K562 (cell line): ENCODE measurements at regions not wholly inside any gene's neighbourhood (a gene's known extent, or its start where the extent isn't known, plus 50 kb on each side); places are given as distances from the start of the nearest gene placed in this dataset.

Experiments used
- ATAC-seq: fragments of 200-7000 bp; cut with Tn5 transposase; 3 replicates; pipeline ENCODE4 v1.9.1; 2020; ENCODE audit warnings: moderate library complexity
- BruUV-seq: library from RNA; stranded (reverse); fragments of 400-500 nt; replicated peaks from 2 replicates; lab custom pipeline; 2021; lab: Mats Ljungman, UMichigan
- CTCF ChIA-PET: fragments of 300-600 bp; formaldehyde crosslinking; extraction: SDS; loops from one replicate; lab custom pipeline; 2021; ENCODE audit warnings: low intra/inter-chr PET ratio; lab: Yijun Ruan, JAX
- POLR2A ChIA-PET: fragments of 300-600, 350-650 bp; sonication (Branson Sonifier 250); formaldehyde crosslinking; extraction: SDS; loops from one replicate; lab custom pipeline; 2021; ENCODE audit warnings: antibody characterized with exemption, inconsistent platforms; lab: Yijun Ruan, JAX
- DNase-seq, 4 experiments: peaks; one replicate each; pipeline versions ENCODE4 v3.0.0 to v3.0.0-alpha.2; 2011 to 2018; ENCODE audit warnings: low spot score in 3 of 4, mixed read lengths in 3 of 4; ENCODE audit errors: extremely low read depth in 1 of 4
- FAIRE-seq: peaks from 2 replicates; lab custom pipeline; 2011; peaks lifted over from hg19 to GRCh38; lab: Jason Lieb, UNC
- H2AFZ ChIP-seq: 2 replicates; pipeline ENCODE4 v1.6.0; 2011; ENCODE audit warnings: low read depth, low read length, control low read depth, inconsistent platforms
- H3K27ac ChIP-seq: fragments of 200-600 bp; 3 replicates; pipeline ENCODE4 v1.8.0; 2011; ENCODE audit warnings: low read depth, mild to moderate bottlenecking, control low read depth, inconsistent platforms, low read length, moderate library complexity, mixed read lengths; ENCODE audit errors: extremely low read depth
- H3K27me3 ChIP-seq, 2 experiments: fragments of 300-600 bp in 1 of 2; 2 replicates in 1 of 2; 3 replicates in 1 of 2; pipeline versions ENCODE4 v1.6.0 to v1.8.0; 2011; ENCODE audit warnings: inconsistent platforms in 2 of 2, low read length in 2 of 2, mild to moderate bottlenecking in 1 of 2, mixed read lengths in 1 of 2, moderate library complexity in 1 of 2; ENCODE audit not compliant: control insufficient read depth in 2 of 2, insufficient read depth in 2 of 2
- H3K36me3 ChIP-seq: fragments of 300-600 bp; 3 replicates; pipeline ENCODE4 v1.8.0; 2011; ENCODE audit warnings: mild to moderate bottlenecking, low read length, inconsistent platforms; ENCODE audit not compliant: control insufficient read depth, insufficient read depth
- H3K4me1 ChIP-seq, 2 experiments: fragments of 200-600 bp in 1 of 2; replicated peaks in 1 of 2; 2 replicates in 1 of 2; 3 replicates in 1 of 2; pipeline versions ENCODE4 v1.5.1 to v1.8.0; 2011; ENCODE audit warnings: inconsistent platforms in 2 of 2, low read length in 2 of 2, mild to moderate bottlenecking in 1 of 2, mixed read lengths in 1 of 2, moderate library complexity in 1 of 2; ENCODE audit not compliant: control insufficient read depth in 2 of 2, insufficient read depth in 2 of 2
- H3K4me2 ChIP-seq: 2 replicates; pipeline ENCODE4 v1.6.1; 2011; ENCODE audit warnings: low read length, control low read depth, inconsistent platforms, mixed read lengths; ENCODE audit not compliant: insufficient read depth
- H3K4me3 ChIP-seq: fragments of 200-600 bp; sonication (generic), shearing (Covaris generic); 2 replicates; pipeline ENCODE4 v1.5.1; 2016; ENCODE audit warnings: control low read depth, inconsistent platforms
- H3K79me2 ChIP-seq: fragments of 200-600 bp; 3 replicates; pipeline ENCODE4 v1.8.0; 2011; ENCODE audit warnings: low read length, inconsistent platforms; ENCODE audit not compliant: control insufficient read depth, insufficient read depth
- H3K9ac ChIP-seq, 2 experiments: 2 replicates each; pipeline versions ENCODE4 v1.6.0 to v1.6.1; 2011; ENCODE audit warnings: low read depth in 2 of 2, low read length in 2 of 2, control low read depth in 1 of 2, inconsistent platforms in 1 of 2, mild to moderate bottlenecking in 1 of 2, mixed read lengths in 1 of 2; ENCODE audit not compliant: insufficient read depth in 1 of 2
- H3K9me1 ChIP-seq: one replicate; pipeline ENCODE4 v1.6.0; 2011; ENCODE audit warnings: inconsistent platforms, mild to moderate bottlenecking, low read length, moderate library complexity; ENCODE audit not compliant: control insufficient read depth, insufficient read depth
- H3K9me3 ChIP-seq: replicated peaks from 2 replicates; pipeline ENCODE4 v1.5.1; 2011; ENCODE audit warnings: low read depth, low read length, inconsistent platforms; ENCODE audit not compliant: control insufficient read depth, insufficient read depth
- H4K20me1 ChIP-seq: replicated peaks from 2 replicates; pipeline ENCODE4 v1.6.1; 2011; ENCODE audit warnings: low read length, inconsistent platforms, mixed read lengths; ENCODE audit not compliant: control insufficient read depth, insufficient read depth
- BMI1 ChIP-seq: fragments of 150-350 bp; IDR thresholded peaks from 2 replicates; pipeline ENCODE4 v1.6.1; 2014; ENCODE audit warnings: low read length
- BRD4 ChIP-seq: fragments of 200-600 bp; sonication (generic); IDR thresholded peaks from 2 replicates; pipeline ENCODE4 v1.6.1; 2017; ENCODE audit warnings: inconsistent platforms
- CBFA2T3 ChIP-seq: fragments of 450-650 bp; IDR thresholded peaks from 2 replicates; pipeline ENCODE4 v1.6.1; 2017
- ELF1 ChIP-seq: fragments of 200-800 bp; sonication (Bioruptor generic); IDR thresholded peaks from 2 replicates; pipeline ENCODE4 v1.6.1; 2016; ENCODE audit warnings: missing genetic modification characterization, missing compliant biosample characterization
- EP300 ChIP-seq: IDR thresholded peaks from 2 replicates; pipeline ENCODE4 v1.6.1; 2012; ENCODE audit warnings: low read length, improper control_type of control experiment
- GABPA ChIP-seq: fragments of 200-800 bp; sonication (Bioruptor generic); conservative IDR thresholded peaks from 2 replicates; pipeline ENCODE4 v1.6.1; 2016; ENCODE audit warnings: low read depth, missing genetic modification characterization, missing compliant biosample characterization
- LEF1 ChIP-seq: fragments of 450-650 bp; IDR thresholded peaks from 2 replicates; pipeline ENCODE4 v1.6.1; 2016; ENCODE audit warnings: mild to moderate bottlenecking
- MEIS2 ChIP-seq: fragments of 450-650 bp; IDR thresholded peaks from 2 replicates; pipeline ENCODE4 v1.6.1; 2014; ENCODE audit warnings: mild to moderate bottlenecking; ENCODE audit not compliant: partially characterized antibody
- OTX1 ChIP-seq: fragments of 450-650 bp; formaldehyde crosslinking; IDR thresholded peaks from 2 replicates; pipeline ENCODE4 v1.4.0; 2022; ENCODE audit warnings: mild to moderate bottlenecking
- PBX2 ChIP-seq, 2 experiments: IDR thresholded peaks in 1 of 2; conservative IDR thresholded peaks in 1 of 2; 2 replicates each; pipeline ENCODE4 v1.6.1; 2016; ENCODE audit warnings: low read depth in 2 of 2, mild to moderate bottlenecking in 1 of 2, missing compliant biosample characterization in 1 of 2, missing genetic modification characterization in 1 of 2, moderate library complexity in 1 of 2
- RBBP5 ChIP-seq: fragments of 200-600 bp; sonication (generic); IDR thresholded peaks from 2 replicates; pipeline ENCODE4 v1.6.1; 2012; ENCODE audit warnings: borderline replicate concordance, mild to moderate bottlenecking, low read length, control low read depth, inconsistent platforms; ENCODE audit not compliant: insufficient read depth, poor library complexity, severe bottlenecking
- RBM17 ChIP-seq: fragments of 200-400 bp; formaldehyde crosslinking; IDR thresholded peaks from 2 replicates; pipeline ENCODE4 v1.6.1; 2017; ENCODE audit warnings: low read depth, mild to moderate bottlenecking, low read length, borderline replicate concordance
- SMAD3 ChIP-seq: fragments of 450-650 bp; formaldehyde crosslinking; conservative IDR thresholded peaks from 2 replicates; pipeline ENCODE4 v1.4.0; 2020; ENCODE audit warnings: mild to moderate bottlenecking
- SOX6 ChIP-seq: fragments of 450-650 bp; IDR thresholded peaks from 2 replicates; pipeline ENCODE4 v1.6.1; 2014; ENCODE audit warnings: mild to moderate bottlenecking
- SRF ChIP-seq, 2 experiments: fragments of 250-450, 450-650 bp in 1 of 2; sonication (Bioruptor Pico) in 1 of 2; sonication (generic) in 1 of 2; formaldehyde crosslinking; IDR thresholded peaks; 2 replicates each; pipeline versions ENCODE4 v1.5.0 to v1.5.1; 2020 to 2022; ENCODE audit warnings: mild to moderate bottlenecking in 1 of 2, missing genetic modification reagents in 1 of 2
- TAF1 ChIP-seq: IDR thresholded peaks from 2 replicates; pipeline ENCODE4 v1.6.1; 2011; ENCODE audit warnings: mild to moderate bottlenecking, low read length, moderate library complexity; ENCODE audit not compliant: insufficient read depth, control insufficient read depth, severe bottlenecking; ENCODE audit errors: extremely low read depth
- ZNF174 ChIP-seq: fragments of 250-450 bp; sonication (Bioruptor Pico); IDR thresholded peaks from 2 replicates; pipeline ENCODE4 v1.4.0; 2020; ENCODE audit warnings: mild to moderate bottlenecking
- ZNF239 ChIP-seq: fragments of 250-450 bp; sonication (Bioruptor Pico); IDR thresholded peaks from 2 replicates; pipeline ENCODE4 v1.4.0; 2020; ENCODE audit warnings: mild to moderate bottlenecking
- ZNF445 ChIP-seq: fragments of 250-450 bp; sonication (Bioruptor Pico); IDR thresholded peaks from 2 replicates; pipeline ENCODE4 v1.4.0; 2020; ENCODE audit warnings: low read depth, mild to moderate bottlenecking, moderate library complexity
- WGBS: fragments of 100-300 bp; shearing (Covaris generic); methylation state at CpG from one replicate; pipeline ENCODE4 v1.1.6; 2016; ENCODE audit warnings: low coverage, mixed read lengths; ENCODE audit not compliant: insufficient coverage; ENCODE audit errors: missing lambda C conversion rate; 5-methylcytosine and 5-hydroxymethylcytosine counted together
- in situ Hi-C: fragments of 300-500 bp; cut with MboI; formaldehyde crosslinking; loops from 4 replicates; pipeline ENCODE4 v1.15.0; 2018; ENCODE audit warnings: inconsistent platforms, mixed read lengths
- intact Hi-C: fragments of 100-400 bp; cut with micrococcal nuclease; formaldehyde crosslinking; loops from 2 replicates; pipeline ENCODE4 v1.14.2; 2022
- TF ChIP-seq, protein P1 (sequence below): fragments of 450-650 bp; IDR thresholded peaks from 2 replicates; pipeline ENCODE4 v1.6.1; 2016; ENCODE audit warnings: antibody characterized with exemption

GRCh38 chr19:46911456-46911855 is 50.7 kb downstream of the ARHGAP35 start (continued):
- TF ChIP-seq MEIS2 (no peak), TAF1 (no peak), GABPA (no peak), SOX6 (no peak), BMI1 (no peak), SRF (CRISPR knock-in tag; IDR thresholded peaks at IDR 0.05) (no peak), RBM17 (no peak)
- TF ChIP-seq, protein P1, sequence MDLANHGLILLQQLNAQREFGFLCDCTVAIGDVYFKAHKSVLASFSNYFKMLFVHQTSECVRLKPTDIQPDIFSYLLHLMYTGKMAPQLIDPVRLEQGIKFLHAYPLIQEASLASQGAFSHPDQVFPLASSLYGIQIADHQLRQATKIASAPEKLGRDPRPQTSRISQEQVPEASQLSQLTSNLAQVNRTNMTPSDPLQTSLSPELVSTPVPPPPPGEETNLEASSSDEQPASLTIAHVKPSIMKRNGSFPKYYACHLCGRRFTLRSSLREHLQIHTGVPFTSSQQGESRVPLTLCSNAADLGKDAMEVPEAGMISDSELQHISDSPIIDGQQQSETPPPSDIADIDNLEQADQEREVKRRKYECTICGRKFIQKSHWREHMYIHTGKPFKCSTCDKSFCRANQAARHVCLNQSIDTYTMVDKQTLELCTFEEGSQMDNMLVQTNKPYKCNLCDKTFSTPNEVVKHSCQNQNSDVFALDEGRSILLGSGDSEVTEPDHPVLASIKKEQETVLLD: no peak

GRCh38 chr19:46913198-46913851 is 52.5 kb downstream of the ARHGAP35 start:
- peak overlapping the region; percentile 52 for H3K27ac ChIP-seq
- DNase-seq (no peak), ATAC-seq (peak; percentile 70), FAIRE-seq (peak; percentile 62)
- in situ Hi-C loops: no loop called here
- intact Hi-C loops: no loop called here
- no peak overlapping the region for H2AFZ ChIP-seq
- H3K9me3 ChIP-seq: no peaks in the 10 kb centered on the region
- H3K79me2 ChIP-seq: peaks cover 74% of the 10 kb centered on the region
- ChIA-PET CTCF (no interaction called here), POLR2A (interaction anchor here (0.5 to 1.7 kb wide), 8 partner anchors 10 to 374 kb away, joined by 3 to 4 read pairs (median 3); no protein-coding TSS in a partner anchor)
- H3K36me3 ChIP-seq: peaks cover under 1% of the 10 kb centered on the region; the same call in 2 of the 3 replicates
- no peaks in the 10 kb centered on the region; the same call in 1 of the 2 replicates for H4K20me1 ChIP-seq
- peak overlapping the region in 1 of 2 experiments; percentile 36; a peak in 2 of 4 replicates for H3K9ac ChIP-seq
- no peak overlapping the region for H3K4me3 ChIP-seq
- 18% methylated on average over 6 of the region's 6 CpGs for WGBS
- BruUV-seq: no TSS peak
- peaks cover 11 to 19% of the 10 kb centered on the region in 2 experiments; a peak in 3 of 5 replicates for H3K4me1 ChIP-seq
- H3K4me2 ChIP-seq: peak overlapping the region; percentile 53; the same call in 1 of the 2 replicates
- H3K27me3 ChIP-seq: no peaks in the 10 kb centered on the region
- H3K9me1 ChIP-seq: no peaks in the 10 kb centered on the region
- no peak for TF ChIP-seq CBFA2T3
- TF ChIP-seq LEF1: no peak
- no peak for TF ChIP-seq ZNF445
- TF ChIP-seq ZNF174: no peak
- TF ChIP-seq EP300: no peak
- no peak for TF ChIP-seq PBX2 (CRISPR knock-in tag; IDR thresholded peaks at IDR 0.05; ENCODE audit: low read depth)
- no peak for TF ChIP-seq PBX2 (tag; conservative IDR thresholded peaks at IDR 0.05; ENCODE audit: low read depth)
- TF ChIP-seq ELF1: no peak
- TF ChIP-seq SMAD3 (CRISPR knock-in tag): no peak
- TF ChIP-seq BRD4: no peak
- no peak for TF ChIP-seq ZNF239 (CRISPR knock-in tag)
- TF ChIP-seq RBBP5: peak; percentile 27
- no peak for TF ChIP-seq OTX1 (CRISPR knock-in tag)
